PFSK-1 (cell line): ENCODE measurements at regions not wholly inside any gene's neighbourhood (a gene's known extent, or its start where the extent isn't known, plus 50 kb on each side); places are given as distances from the start of the nearest gene placed in this dataset.

ENCODE experiments used
- POLR2AphosphoS5 ChIP-seq: IDR thresholded peaks from 2 replicates; pipeline ENCODE4 v1.6.1; 2012; ENCODE audit warnings: low read depth, mild to moderate bottlenecking, control low read depth, low read length, moderate library complexity
- REST ChIP-seq, 2 experiments: IDR thresholded peaks; 2 replicates each; pipeline versions ENCODE4 v1.6.1 to v1.8.0; 2011 to 2012; ENCODE audit warnings: low read depth in 2 of 2, low read length in 2 of 2, control low read depth in 1 of 2, inconsistent platforms in 1 of 2, mild to moderate bottlenecking in 1 of 2, moderate library complexity in 1 of 2; ENCODE audit not compliant: insufficient read depth in 1 of 2
- SIN3A ChIP-seq: IDR thresholded peaks from 2 replicates; pipeline ENCODE4 v1.6.1; 2012; ENCODE audit warnings: mild to moderate bottlenecking, low read length, moderate library complexity, borderline replicate concordance; ENCODE audit not compliant: insufficient read depth

GRCh38 chr10:83542774-83543411, 596.4 kb upstream of the GHITM start:
- no peak for TF ChIP-seq POLR2AphosphoS5
- TF ChIP-seq REST (IDR thresholded peaks at IDR 0.05; ENCODE audit: insufficient read depth in 1 of 2, low read depth in 2 of 2, low read length in 2 of 2): no peak
- no peak for TF ChIP-seq SIN3A
